HTR-8/SVneo (cell line): ENCODE measurements at regions not wholly inside any gene's neighbourhood (a gene's known extent, or its start where the extent isn't known, plus 50 kb on each side); places are given as distances from the start of the nearest gene placed in this dataset.

ENCODE experiments used
- DNase-seq: peaks from one replicate; pipeline ENCODE4 v3.0.0; 2011; ENCODE audit warnings: low spot score, mixed read lengths; ENCODE audit not compliant: insufficient read length
- FAIRE-seq: peaks from 2 replicates; lab custom pipeline; 2011; peaks lifted over from hg19 to GRCh38; lab: Jason Lieb, UNC

DNA sequence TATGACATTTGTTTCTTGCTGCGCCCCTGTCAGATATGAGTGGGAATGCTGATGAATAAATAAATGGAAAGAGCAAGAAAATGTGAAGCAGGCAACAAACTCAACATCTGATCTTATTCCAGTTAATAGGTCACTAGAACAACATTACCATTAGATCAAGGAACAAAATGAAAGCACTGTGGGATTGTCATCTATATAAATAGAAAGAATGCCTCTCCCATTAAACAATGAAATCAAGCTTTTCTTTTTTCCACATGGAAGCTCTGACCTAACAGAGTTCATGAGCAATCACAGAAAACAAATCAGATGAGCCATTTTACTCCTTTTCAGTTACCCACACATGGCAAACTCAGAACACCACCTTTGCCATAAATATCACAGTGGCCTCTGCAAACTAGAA lies 354.8 kb downstream of the SUCLA2 start:
- FAIRE-seq = no peak
- DNase-seq = no peak

DNA sequence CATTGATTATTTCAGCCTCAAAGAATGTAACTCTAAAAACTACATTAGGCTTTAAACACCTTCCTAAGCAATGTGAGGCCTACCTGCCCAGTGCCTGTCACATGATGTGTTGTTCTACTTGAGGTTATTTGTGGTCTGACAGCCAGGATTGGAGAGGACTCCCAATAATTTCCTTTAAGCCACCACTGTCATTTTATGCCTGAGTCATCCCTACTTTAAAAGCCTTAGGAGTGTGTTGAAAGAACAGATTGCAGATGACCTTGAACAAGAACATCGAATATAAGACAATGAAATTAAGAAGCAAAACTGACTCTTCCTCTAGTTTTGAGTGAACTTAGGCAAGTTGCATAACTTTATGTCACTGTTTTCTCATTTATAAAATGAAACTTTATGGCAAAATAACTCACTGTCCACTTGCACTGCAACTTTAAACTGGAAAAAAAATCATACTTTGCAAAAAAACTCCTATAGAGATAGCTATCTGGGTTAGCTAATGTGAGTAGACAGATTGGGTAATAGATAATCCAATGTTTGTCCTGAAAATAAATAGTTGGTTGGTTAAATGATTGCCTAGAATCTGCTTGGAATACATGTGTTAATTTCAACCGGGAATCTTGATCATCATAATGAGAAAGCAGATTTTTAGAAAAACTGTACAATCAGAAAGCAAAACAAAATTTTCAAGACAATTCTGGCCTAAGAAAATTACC lies 361.2 kb downstream of the SUCLA2 start:
- no peak for FAIRE-seq
- DNase-seq = no peak

DNA sequence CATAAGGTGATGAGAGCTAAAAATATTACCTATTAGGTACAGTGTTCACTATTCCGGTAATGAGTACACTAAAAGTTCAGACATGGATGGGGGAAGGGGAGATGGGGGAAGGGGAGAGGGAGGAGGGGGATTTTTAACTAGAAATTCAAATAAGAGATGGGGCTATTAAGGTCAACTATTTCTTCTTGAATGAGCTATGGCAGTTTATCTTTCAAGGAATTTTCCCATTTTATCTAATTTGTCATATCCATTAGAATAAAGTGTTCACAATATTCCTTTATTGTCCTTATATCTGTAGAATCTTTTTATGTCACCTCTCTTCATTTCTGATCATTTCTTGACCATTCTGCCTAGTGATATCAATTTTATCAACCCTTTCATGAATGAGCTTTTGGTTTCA lies 362.4 kb downstream of the SUCLA2 start:
- DNase-seq (no peak), FAIRE-seq (no peak)

DNA sequence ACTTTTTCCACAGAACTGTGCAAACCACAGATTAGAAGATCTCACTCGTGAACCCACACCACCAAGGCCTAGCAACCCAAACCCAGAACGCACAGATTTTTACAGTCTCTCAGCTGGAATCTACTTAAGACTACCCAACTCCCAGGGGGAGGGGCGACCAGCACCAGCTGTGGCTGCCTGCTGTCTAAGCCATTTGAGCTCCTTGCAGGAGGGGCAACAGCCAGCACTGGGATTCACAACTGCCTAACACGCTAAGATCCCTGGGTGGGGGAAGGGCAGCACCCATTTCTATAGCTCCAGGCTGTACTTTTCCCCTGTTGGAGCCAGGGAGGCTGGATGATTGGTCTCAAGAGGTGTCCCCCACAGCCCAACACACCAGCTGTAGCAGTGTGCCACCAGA lies 368.8 kb downstream of the SUCLA2 start:
- DNase-seq = no peak
- no peak for FAIRE-seq

DNA sequence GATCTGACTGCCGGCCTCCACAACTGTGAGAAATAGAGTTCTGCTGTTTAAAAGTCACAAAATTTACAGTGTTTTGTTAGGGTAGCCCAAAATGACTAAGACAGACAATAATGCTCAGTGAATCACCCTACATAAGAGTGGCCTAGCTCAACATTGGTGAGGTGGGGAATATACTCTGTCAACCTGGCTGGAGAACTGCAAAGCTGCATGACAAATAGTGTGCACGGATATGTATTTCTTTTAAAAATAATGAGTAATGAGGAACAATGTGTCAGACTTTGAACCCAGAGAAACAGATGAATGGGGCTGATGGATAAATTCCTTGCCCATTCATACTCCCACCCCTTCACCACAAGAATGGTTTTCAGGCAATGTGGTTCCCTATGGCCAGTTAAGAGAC lies 372.4 kb downstream of the SUCLA2 start:
- DNase-seq = no peak
- FAIRE-seq = no peak

DNA sequence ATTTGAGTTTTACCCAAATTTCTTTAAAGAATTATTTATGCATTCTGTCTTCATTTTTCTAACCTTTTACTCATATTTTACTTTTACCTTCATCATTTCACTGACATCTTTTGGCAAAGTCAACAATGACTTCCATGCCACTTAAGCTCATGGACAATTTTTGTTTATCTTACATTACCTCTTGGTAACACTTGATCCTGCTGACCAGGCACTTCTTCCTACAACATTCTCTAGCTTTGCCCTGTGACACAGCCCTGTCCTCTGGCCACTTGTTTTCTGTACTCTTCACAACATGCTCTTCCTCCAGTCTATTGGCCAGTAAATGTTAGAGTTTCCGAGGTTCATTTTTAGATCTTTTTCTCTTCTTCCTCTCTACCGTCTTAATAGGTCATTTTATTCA lies 377.2 kb downstream of the SUCLA2 start:
- FAIRE-seq = no peak
- DNase-seq = no peak

DNA sequence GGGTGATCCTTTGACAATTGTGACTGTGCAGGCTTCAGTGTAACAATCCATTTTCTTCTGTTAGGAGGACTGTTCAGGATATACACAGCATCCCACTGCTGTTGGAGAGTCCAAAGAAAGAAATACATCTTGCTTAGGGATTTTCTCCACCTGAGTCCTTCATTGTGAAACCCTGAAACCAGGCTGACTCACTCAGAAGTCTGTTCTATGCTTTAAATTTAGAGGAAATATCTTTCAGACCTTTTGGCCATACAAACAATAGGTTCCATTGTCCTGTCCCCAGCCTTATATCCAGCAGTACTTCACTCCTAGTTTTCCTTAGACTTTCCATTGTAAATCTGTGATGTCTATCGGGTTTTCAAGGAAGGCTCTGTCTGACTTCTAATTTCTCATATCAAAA lies 379.1 kb downstream of the SUCLA2 start:
- FAIRE-seq (no peak), DNase-seq (no peak)

DNA sequence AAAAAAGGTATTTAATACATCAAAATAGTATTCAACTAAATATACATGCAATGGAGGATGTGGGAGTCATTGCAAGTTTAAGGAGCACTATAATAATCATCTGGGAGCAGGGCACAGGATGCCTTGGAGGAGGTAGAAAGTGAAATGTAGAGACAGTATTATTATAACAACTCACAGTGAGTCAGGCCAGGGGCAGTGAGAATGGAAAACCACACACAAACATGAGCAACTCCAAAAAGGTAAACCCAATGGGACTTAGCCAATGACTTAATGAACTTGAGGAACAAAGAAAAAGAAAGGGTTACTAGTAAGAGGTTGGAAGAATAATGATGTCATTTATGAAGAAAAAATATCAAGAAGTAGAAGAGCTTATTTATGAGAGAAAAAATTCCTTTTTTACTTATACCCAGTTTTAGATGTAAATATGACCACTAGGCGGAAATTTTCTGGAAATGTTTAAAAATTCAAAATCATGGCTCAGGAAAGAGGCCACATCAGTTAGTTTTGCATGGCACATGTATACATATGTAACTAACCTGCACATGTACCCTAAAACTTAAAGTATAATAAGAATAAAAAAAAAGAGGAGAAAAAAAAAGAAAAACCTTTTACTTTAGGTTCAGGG lies 389.3 kb downstream of the SUCLA2 start:
- DNase-seq (no peak), FAIRE-seq (no peak)

DNA sequence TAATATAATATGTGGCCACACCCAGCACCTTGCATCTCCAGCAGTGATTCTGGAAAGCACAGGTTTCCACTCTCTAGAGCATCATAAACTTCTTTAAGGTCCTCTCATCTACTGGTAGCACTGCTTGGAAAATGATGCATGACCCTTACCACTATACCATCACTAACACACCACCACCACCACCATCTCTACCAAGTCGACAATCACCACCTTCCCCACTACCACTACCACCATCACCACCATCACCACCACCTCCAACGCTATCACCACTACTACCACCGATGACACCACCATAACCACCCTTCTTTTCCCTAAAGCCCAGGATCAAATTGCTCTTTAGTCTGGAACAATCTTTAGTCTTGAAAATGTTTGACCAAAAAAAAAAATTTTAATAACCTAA lies 390.4 kb downstream of the SUCLA2 start:
- DNase-seq (no peak), FAIRE-seq (no peak)

DNA sequence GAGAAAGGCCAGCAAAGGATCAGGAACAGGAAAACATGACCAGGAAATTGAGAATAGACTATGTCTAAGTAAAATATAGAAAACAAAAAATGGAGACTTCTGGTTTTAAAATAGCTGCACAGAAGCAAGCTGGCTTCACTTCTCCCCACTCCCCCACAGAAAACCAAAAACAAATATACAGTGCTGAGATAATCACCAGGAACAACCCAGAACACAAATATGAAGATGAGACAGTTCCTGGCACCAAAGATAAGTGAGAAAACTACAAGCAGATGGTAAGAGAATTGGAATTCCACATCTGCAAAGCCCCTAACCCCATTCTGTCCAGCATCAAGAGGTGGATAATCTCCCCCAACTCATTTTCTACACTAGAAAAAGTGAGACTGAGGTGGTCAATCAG lies 397.7 kb downstream of the SUCLA2 start:
- DNase-seq = no peak
- no peak for FAIRE-seq

DNA sequence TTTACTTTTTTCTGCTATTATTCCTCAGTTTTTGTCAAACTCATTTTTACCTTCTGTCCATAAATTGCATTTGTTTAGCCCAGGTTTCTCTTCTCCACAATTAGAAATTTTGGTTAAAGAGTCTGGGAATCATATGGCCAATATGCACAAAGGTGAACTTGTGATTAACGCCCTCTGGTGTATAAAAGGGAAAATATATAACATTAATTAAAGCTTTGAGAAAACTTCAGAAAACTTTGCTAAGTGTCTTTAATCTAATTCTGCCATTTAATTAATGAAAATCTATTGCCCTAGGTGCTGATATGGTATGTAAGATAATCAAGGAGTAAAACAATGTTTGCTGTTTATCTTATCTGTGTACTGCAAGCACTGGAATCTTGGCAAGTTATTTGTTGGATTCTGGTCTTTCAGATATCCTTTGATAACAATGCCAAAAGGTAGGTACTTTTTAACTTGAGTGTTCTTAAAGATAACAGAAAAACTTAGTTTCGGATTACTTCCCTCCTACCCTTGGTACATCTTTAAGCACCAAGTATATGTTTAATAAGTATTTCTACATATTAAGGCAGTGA lies 402.6 kb downstream of the SUCLA2 start:
- FAIRE-seq = no peak
- DNase-seq = no peak

DNA sequence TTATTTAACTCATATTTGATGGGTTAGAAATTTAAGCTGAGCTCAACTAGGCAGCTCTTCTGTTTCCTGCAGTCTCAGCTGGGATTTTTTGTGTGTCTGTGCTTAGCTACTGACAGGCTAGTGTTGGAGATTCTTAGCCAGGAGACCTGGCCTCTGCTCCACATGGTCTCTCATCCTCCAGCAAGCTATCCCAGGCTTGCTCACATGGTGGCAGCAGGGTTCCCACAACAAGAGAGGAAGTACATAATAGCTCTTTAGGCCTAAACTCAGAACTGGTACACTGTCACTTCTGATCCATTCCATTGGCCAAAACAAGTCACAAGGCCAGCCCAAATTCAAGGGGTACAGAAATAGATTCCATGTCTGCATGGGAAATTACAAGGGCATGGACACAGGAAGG lies 406.2 kb downstream of the SUCLA2 start:
- FAIRE-seq (no peak), DNase-seq (no peak)

DNA sequence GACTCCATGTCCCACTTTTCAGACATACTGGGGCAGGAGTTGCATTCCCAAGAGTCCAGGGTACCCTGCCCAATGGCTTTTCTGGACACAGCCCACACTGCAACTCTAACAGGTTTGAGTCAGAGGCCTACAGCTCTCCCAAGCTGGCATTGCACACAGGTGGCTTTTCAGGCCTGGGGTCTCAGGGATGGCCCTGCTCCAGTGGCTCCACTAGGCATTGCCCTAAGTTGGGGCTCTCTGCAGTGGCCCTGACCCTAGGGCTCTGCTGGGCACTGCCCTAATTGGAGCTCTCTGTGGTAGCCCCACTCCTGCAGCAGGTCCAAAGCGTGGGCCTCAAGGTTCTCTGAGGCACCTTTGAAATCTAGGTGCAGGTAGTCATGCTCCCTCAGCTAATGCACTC lies 408.8 kb downstream of the SUCLA2 start:
- no peak for DNase-seq
- no peak for FAIRE-seq

DNA sequence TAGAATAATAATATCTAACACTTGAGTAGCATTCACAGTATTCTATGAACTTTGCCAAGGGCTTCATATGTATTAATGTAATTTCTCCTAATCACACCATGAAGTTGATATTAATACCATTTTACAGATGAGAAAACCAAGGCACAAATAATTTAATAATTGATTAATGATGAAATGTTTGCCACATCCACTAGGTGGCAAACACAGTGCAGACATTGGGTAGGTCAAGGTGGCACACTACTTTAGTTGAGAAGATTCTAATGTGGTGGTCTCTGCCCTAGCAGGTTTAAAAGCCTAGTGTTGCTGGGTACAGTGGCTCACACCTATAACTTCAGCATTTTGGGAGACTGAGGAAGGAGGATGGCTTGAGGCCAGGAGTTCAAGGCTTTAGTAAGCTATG lies 412.4 kb downstream of the SUCLA2 start:
- DNase-seq = no peak
- FAIRE-seq = no peak

DNA sequence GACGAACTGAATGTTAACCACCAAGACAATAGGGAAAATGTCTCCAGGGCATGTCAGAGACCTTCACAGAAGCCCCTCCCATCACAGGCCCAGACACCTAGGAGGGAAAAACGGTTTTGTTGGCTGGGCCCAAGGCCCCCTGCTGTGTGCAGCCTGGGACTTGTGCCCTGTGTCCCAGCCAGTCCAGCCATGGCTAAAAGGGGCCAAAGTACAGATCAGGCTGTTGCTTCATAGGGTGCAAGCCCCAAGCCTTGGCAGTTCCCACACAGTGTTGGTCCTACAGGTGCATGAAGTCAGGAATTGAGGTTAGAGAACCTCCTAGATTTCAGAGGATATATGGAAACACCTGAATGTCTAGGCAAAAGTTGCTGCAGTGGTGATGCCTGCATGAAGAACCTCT lies 428.7 kb downstream of the SUCLA2 start:
- DNase-seq (no peak), FAIRE-seq (no peak)

DNA sequence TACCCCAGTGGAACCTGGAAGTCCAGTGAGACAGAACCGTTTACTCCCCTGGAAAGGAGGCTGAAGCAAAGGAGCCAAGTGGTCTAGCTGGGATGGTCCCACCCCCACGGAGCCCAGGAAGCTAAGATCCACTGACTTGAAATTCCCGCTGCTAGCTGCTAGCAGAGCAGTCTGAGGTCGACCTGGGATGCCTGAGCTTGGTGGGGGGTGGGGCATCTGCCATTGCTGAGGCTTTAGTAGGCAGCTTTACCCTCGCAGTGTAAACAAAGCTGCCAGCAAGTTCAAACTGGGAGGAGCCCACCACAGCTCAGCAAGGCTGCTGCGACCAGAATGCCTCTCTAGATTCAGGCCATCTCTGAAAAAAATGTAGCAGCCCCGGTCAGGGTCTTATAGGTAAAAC lies 437.0 kb downstream of the SUCLA2 start:
- DNase-seq (no peak), FAIRE-seq (no peak)

DNA sequence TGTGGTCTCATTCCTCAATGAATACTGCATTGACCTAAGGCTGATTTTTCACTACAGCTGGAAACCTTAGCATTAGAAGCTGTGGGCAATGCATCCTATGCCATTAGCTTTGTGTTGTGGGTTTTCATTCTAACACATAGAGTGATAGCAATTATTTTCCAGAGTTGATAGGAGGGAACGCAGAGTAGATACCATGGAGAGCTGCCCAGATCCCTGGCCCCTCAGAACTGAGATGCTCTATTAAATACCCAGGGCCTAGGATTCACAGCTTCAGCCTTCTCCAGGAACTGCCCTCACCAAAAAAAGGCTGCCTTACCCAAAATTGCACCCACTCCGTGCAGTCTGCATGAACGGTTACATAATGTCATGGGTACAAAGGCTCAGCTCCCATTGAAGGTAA lies 444.4 kb downstream of the SUCLA2 start:
- FAIRE-seq = no peak
- no peak for DNase-seq

DNA sequence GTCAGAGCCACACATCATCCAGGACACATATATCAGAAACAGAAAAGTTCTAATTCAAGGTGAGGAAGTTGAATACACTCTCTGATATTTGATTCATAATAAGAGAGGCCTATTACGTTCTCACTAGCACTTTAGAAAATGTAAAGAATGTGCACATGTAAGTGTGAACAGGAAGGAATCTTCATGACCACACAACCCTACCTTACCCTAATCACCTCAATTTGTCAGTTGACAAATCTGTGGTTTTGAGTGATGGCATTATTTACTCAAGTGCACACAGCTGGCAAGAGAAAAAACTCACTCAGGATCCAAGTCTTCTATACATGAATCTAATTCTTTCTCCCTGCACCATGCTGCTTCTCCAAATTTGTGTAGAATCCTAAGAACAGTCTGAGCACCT lies 445.8 kb downstream of the SUCLA2 start:
- no peak for DNase-seq

DNA sequence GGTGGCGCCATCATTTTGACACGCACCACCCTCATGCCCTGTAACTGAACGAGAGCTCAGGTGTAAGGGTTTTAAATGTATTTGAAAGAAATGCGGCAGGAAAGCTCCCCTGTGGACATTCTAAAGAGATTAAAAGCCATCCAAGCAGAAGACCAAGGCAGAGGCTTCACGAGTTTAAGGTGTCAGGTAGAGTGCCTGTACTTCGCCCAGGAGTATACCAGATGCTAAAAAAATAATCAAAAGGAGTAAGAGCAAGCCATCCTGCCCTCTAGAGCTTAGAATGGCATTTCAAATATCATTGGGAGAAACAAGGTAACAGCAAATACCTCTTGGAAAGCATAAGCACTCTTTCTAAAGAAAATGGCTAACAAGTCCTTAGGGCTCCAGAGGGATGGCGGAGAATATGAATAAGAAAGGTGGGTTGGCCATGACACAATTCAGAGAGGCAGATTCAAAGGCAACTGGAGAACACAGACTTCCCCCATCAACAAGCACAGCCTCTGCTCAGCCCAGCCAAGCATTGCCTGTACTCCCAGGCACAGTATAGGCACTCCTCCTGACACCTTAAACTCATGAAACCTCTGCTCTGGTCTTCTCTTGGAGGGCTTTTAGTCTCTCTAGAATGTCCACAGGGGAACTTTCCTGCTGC lies 447.6 kb downstream of the SUCLA2 start:
- no peak for FAIRE-seq
- DNase-seq = no peak

More for the DNA sequence above, 445.8 kb downstream of the SUCLA2 start:
- no peak for FAIRE-seq

DNA sequence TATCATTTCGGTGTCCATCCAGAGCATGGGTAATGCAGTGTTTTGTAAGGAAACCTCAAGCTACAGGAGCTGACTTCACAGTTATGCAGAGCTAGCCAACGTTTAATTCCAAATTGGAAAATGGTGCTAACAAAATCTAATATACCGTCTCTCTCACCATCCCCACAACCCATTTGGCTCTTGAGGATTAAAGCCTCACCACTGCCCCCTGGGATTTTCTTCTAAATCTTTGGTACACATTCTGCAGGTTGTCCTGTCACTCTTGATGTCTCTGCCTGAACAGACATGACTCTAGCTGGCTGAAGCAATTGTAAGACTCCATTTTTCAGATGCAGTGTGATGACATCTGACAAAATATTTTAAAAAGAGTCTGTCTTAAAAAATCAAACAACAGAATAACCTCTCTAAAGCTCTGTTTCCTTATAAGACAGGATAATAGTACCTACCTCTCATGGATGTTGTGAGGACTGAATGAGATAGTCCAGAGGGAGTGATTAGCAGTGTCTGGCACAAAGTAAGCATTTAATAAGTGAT lies 451.8 kb downstream of the SUCLA2 start:
- no peak for DNase-seq
- no peak for FAIRE-seq

DNA sequence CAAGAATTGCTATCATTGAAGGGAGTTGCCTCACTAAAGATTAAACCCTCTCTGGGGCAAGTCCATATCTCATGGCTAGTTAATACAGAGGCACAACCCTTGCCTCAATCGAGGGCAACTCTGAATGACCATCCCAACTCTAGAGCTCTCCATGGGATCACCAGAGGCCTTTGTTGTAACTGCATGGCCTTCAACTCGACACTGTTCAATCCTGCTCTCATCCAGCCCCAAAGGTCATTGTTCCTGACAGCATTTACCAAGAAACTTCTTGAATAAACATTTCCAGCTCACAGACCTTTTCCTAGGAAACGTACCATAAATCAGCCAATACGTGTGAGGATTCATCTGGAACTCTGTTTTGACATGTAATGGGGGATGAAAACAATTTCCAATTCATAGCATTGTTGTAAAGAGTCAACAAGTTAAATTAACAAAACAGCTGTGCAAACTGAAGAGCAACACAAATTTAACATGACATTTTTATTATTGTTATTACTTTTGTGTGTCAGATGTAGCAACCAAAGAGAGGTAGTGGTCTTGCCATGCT lies 452.7 kb downstream of the SUCLA2 start:
- DNase-seq = no peak
- no peak for FAIRE-seq
